Adrenal gland (tissue), 5 donors: ENCODE measurements at regions not wholly inside any gene's neighbourhood (a gene's known extent, or its start where the extent isn't known, plus 50 kb on each side); places are given as distances from the start of the nearest gene placed in this dataset.

Experiments used
- POLR2A ChIP-seq, 2 donors: fragments of 450-650 bp; IDR thresholded peaks; one replicate each; pipeline ENCODE4 v1.6.1; 2017; ENCODE audit warnings: antibody characterized with exemption in 2 of 2, mild to moderate bottlenecking in 2 of 2, moderate library complexity in 1 of 2
- TF ChIP-seq, protein P1 (sequence below), 6 experiments: fragments of 450-650 bp in 4 of 6; fragments of 200-600 bp in 2 of 6; sonication (generic) in 1 of 6; IDR thresholded peaks; 1 replicate in 5 of 6; 2 replicates in 1 of 6; pipeline versions ENCODE4 v1.5.1 to v1.8.0; 2016 to 2021; ENCODE audit warnings: antibody characterized with exemption in 6 of 6, mild to moderate bottlenecking in 2 of 6, moderate library complexity in 1 of 6
- donor health status: DM: no; HTN: no; CAD: no.

DNA sequence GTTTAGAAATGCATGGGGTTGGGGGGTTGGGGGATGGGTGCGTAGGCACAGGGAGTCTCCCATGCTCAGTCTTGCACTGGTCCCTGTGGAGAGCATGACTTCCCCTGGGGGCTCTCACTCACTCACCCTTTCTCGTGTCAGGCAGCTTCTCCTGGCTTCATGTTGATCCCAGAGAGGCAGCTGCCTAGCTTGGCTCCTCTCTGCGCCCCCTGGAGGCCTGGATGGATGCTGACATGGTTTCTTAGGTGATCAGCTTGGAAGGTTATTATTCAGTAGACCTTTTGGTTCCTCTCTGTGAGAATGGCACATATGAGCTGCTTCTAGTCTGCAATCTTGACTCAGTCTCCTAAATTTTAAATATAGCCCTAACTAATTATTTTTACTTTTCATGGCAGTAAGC, 109.3 kb upstream of the FAM83B start:
- TF ChIP-seq, protein P1, sequence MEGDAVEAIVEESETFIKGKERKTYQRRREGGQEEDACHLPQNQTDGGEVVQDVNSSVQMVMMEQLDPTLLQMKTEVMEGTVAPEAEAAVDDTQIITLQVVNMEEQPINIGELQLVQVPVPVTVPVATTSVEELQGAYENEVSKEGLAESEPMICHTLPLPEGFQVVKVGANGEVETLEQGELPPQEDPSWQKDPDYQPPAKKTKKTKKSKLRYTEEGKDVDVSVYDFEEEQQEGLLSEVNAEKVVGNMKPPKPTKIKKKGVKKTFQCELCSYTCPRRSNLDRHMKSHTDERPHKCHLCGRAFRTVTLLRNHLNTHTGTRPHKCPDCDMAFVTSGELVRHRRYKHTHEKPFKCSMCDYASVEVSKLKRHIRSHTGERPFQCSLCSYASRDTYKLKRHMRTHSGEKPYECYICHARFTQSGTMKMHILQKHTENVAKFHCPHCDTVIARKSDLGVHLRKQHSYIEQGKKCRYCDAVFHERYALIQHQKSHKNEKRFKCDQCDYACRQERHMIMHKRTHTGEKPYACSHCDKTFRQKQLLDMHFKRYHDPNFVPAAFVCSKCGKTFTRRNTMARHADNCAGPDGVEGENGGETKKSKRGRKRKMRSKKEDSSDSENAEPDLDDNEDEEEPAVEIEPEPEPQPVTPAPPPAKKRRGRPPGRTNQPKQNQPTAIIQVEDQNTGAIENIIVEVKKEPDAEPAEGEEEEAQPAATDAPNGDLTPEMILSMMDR (IDR thresholded peaks at IDR 0.05) = peak in 1 of 6 experiments; percentile 6
- no peak for TF ChIP-seq POLR2A (IDR thresholded peaks at IDR 0.05)
